ENCODE measurements at regions not wholly inside any gene's neighbourhood (a gene's known extent, or its start where the extent isn't known, plus 50 kb on each side); places are given as distances from the start of the nearest gene placed in this dataset.

GRCh38 chr10:2165771-2166460 lies 428.6 kb upstream of the ADARB2 start:
- Mint-ChIP-seq H3K27me3 (no peaks in the 10 kb centered on the region), H3K4me1 (no peaks in the 10 kb centered on the region), H3K27ac (no peak overlapping the region), H3K4me3 (no peak overlapping the region), H3K9me3 (ENCODE audit: insufficient read depth) (no peaks in the 10 kb centered on the region)
- no peak for TF ChIP-seq EZH2 (IDR thresholded peaks at IDR 0.05; ENCODE audit: borderline replicate concordance, insufficient read depth, low read depth, low read length, poor library complexity, severe bottlenecking)
- H4K20me1 ChIP-seq (ENCODE audit: control insufficient read depth, insufficient read depth, low read length, poor library complexity, severe bottlenecking) = no peaks in the 10 kb centered on the region
- no peaks in the 10 kb centered on the region for H3K79me2 ChIP-seq (ENCODE audit: control insufficient read depth, insufficient read depth, low read length)
- no peak overlapping the region for H3K4me2 ChIP-seq (replicated peaks; ENCODE audit: low read depth, low read length, poor library complexity, severe bottlenecking)
- no peak for DNase-seq
- ChIA-PET POLR2A (no interaction called here), CTCF (no interaction called here)
- WGBS (ENCODE audit: insufficient coverage) = 89% methylated on average over 17 of the region's 18 CpGs
- H3K4me3 ChIP-seq (ENCODE audit: control extremely low read depth in 1 of 5, extremely low read depth in 1 of 5, insufficient read depth in 1 of 5, low read depth in 2 of 5, low read length in 4 of 5) = no peak overlapping the region
- no peaks in the 10 kb centered on the region for H3K36me3 ChIP-seq (replicated peaks in 1 of 2; ENCODE audit: control extremely low read depth in 1 of 2, control insufficient read depth in 1 of 2, extremely low read depth in 1 of 2, insufficient read depth in 2 of 2, low read length in 1 of 2)
- no peaks in the 10 kb centered on the region for H3K4me1 ChIP-seq (ENCODE audit: control insufficient read depth in 2 of 2, insufficient read depth in 2 of 2, low read length in 2 of 2)
- no peak overlapping the region for H3K27ac ChIP-seq (ENCODE audit: low read length in 2 of 2)
- no peak for ATAC-seq (ENCODE audit: low read depth)
- intact Hi-C loops (cut with micrococcal nuclease) = no loop called here
- H3K9ac ChIP-seq (ENCODE audit: low read length) = no peak overlapping the region
- H3K27me3 ChIP-seq (replicated peaks in 1 of 4; ENCODE audit: control extremely low read depth in 1 of 4, control insufficient read depth in 3 of 4, insufficient read depth in 4 of 4, low read length in 3 of 4) = no peaks in the 10 kb centered on the region
- no peak overlapping the region for H2AFZ ChIP-seq (ENCODE audit: insufficient read depth, low read depth, low read length, poor library complexity, severe bottlenecking)
- no peaks in the 10 kb centered on the region for H3K9me3 ChIP-seq (ENCODE audit: control extremely low read depth in 1 of 3, control insufficient read depth in 2 of 3, insufficient read depth in 1 of 3, low read length in 2 of 3)

- intact Hi-C loops (cut with micrococcal nuclease) = no loop called here
- no peak overlapping the region for H2AFZ ChIP-seq (ENCODE audit: insufficient read depth, low read depth, low read length, poor library complexity, severe bottlenecking)
- H3K9ac ChIP-seq (ENCODE audit: low read length) = no peak overlapping the region
- WGBS (ENCODE audit: insufficient coverage) = 100% methylated on average over 1 of the region's 4 CpGs
- TF ChIP-seq, protein P1, sequence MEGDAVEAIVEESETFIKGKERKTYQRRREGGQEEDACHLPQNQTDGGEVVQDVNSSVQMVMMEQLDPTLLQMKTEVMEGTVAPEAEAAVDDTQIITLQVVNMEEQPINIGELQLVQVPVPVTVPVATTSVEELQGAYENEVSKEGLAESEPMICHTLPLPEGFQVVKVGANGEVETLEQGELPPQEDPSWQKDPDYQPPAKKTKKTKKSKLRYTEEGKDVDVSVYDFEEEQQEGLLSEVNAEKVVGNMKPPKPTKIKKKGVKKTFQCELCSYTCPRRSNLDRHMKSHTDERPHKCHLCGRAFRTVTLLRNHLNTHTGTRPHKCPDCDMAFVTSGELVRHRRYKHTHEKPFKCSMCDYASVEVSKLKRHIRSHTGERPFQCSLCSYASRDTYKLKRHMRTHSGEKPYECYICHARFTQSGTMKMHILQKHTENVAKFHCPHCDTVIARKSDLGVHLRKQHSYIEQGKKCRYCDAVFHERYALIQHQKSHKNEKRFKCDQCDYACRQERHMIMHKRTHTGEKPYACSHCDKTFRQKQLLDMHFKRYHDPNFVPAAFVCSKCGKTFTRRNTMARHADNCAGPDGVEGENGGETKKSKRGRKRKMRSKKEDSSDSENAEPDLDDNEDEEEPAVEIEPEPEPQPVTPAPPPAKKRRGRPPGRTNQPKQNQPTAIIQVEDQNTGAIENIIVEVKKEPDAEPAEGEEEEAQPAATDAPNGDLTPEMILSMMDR (IDR thresholded peaks at IDR 0.05) = no peak
- no peak for TF ChIP-seq EZH2 (IDR thresholded peaks at IDR 0.05; ENCODE audit: borderline replicate concordance, insufficient read depth, low read depth, low read length, poor library complexity, severe bottlenecking)
- POLR2A ChIA-PET = no interaction called here
- peaks cover 11% of the 10 kb centered on the region for H3K27me3 Mint-ChIP-seq
- H3K27ac ChIP-seq (ENCODE audit: low read length in 2 of 2) = no peak overlapping the region
- H3K4me2 ChIP-seq (replicated peaks; ENCODE audit: low read depth, low read length, poor library complexity, severe bottlenecking) = no peak overlapping the region
- no peaks in the 10 kb centered on the region for H3K4me1 Mint-ChIP-seq
- peaks cover 0 to 3% (median 0%) of the 10 kb centered on the region in 4 experiments for H3K27me3 ChIP-seq (replicated peaks in 1 of 4; ENCODE audit: control extremely low read depth in 1 of 4, control insufficient read depth in 3 of 4, insufficient read depth in 4 of 4, low read length in 3 of 4)
- H3K9me3 Mint-ChIP-seq (ENCODE audit: insufficient read depth) = no peaks in the 10 kb centered on the region
- H4K20me1 ChIP-seq (ENCODE audit: control insufficient read depth, insufficient read depth, low read length, poor library complexity, severe bottlenecking) = no peaks in the 10 kb centered on the region
- H3K4me3 ChIP-seq (ENCODE audit: control extremely low read depth in 1 of 5, extremely low read depth in 1 of 5, insufficient read depth in 1 of 5, low read depth in 2 of 5, low read length in 4 of 5) = no peak overlapping the region
- no peaks in the 10 kb centered on the region for H3K36me3 ChIP-seq (replicated peaks in 1 of 2; ENCODE audit: control extremely low read depth in 1 of 2, control insufficient read depth in 1 of 2, extremely low read depth in 1 of 2, insufficient read depth in 2 of 2, low read length in 1 of 2)
- CTCF ChIA-PET = no interaction called here
- no peaks in the 10 kb centered on the region for H3K4me1 ChIP-seq (ENCODE audit: control insufficient read depth in 2 of 2, insufficient read depth in 2 of 2, low read length in 2 of 2)
- no peak overlapping the region for H3K4me3 Mint-ChIP-seq
- H3K27ac Mint-ChIP-seq = no peak overlapping the region
- DNase-seq (no peak), ATAC-seq (ENCODE audit: low read depth) (no peak)
- no peaks in the 10 kb centered on the region for H3K9me3 ChIP-seq (ENCODE audit: control extremely low read depth in 1 of 3, control insufficient read depth in 2 of 3, insufficient read depth in 1 of 3, low read length in 2 of 3)
- H3K79me2 ChIP-seq (ENCODE audit: control insufficient read depth, insufficient read depth, low read length) = no peaks in the 10 kb centered on the region
Measured at GRCh38 chr10:2150288-2150687, 413.0 kb upstream of the ADARB2 start.

All from B cell (primary cell).